Endothelial cell of umbilical vein (primary cell): ENCODE measurements at regions not wholly inside any gene's neighbourhood (a gene's known extent, or its start where the extent isn't known, plus 50 kb on each side); places are given as distances from the start of the nearest gene placed in this dataset.

ENCODE experiments used
- BruUV-seq: library from RNA; stranded (reverse); fragments of 400-500 nt; replicated peaks from 2 replicates; lab custom pipeline; 2021; lab: Mats Ljungman, UMichigan
- CTCF ChIA-PET: fragments of 300-600, 350-600 bp; sonication (Branson Sonifier 250); formaldehyde crosslinking; loops from one replicate; lab custom pipeline; 2021; ENCODE audit warnings: antibody characterized with exemption, inconsistent platforms; lab: Charles Lee
- POLR2A ChIA-PET: fragments of 300-600, 350-600 bp; sonication (Branson Sonifier 250); formaldehyde crosslinking; loops from one replicate; lab custom pipeline; 2021; ENCODE audit warnings: antibody characterized with exemption, inconsistent platforms; lab: Charles Lee
- DNase-seq: peaks from one replicate; pipeline ENCODE4 v3.0.0-alpha.2; 2011; ENCODE audit warnings: low read depth, low spot score
- FAIRE-seq: peaks from 2 replicates; lab custom pipeline; 2011; peaks lifted over from hg19 to GRCh38; lab: Jason Lieb, UNC
- H2AFZ ChIP-seq: 2 replicates; pipeline ENCODE4 v1.6.0; 2012; ENCODE audit warnings: low read depth, low read length, control low read depth, inconsistent platforms
- H3K27ac ChIP-seq: 2 replicates; pipeline ENCODE4 v1.5.1; 2011; ENCODE audit warnings: low read depth, mild to moderate bottlenecking, control low read depth, low read length, moderate library complexity; ENCODE audit not compliant: insufficient read depth
- H3K27me3 ChIP-seq, 2 experiments: 2 replicates each; pipeline versions ENCODE4 v1.6.0 to v1.6.1; 2011; ENCODE audit warnings: low read length in 2 of 2, mixed read lengths in 1 of 2; ENCODE audit not compliant: control insufficient read depth in 2 of 2, insufficient read depth in 2 of 2
- H3K36me3 ChIP-seq, 2 experiments: 2 replicates in 1 of 2; 3 replicates in 1 of 2; pipeline ENCODE4 v1.5.1; 2011; ENCODE audit warnings: low read length in 2 of 2, mild to moderate bottlenecking in 1 of 2, moderate library complexity in 1 of 2; ENCODE audit not compliant: control insufficient read depth in 2 of 2, insufficient read depth in 2 of 2; ENCODE audit errors: extremely low read depth in 1 of 2
- H3K4me1 ChIP-seq: 3 replicates; pipeline ENCODE4 v1.5.1; 2011; ENCODE audit warnings: mild to moderate bottlenecking, low read length; ENCODE audit not compliant: control insufficient read depth, insufficient read depth; ENCODE audit errors: extremely low read depth
- H3K4me2 ChIP-seq: 2 replicates; pipeline ENCODE4 v1.6.1; 2011; ENCODE audit warnings: low read length, control low read depth, mixed read lengths; ENCODE audit not compliant: insufficient read depth
- H3K4me3 ChIP-seq, 3 experiments: fragments of 200-600 bp in 1 of 3; sonication (generic), shearing (Covaris generic) in 1 of 3; replicated peaks in 1 of 3; 2 replicates each; pipeline ENCODE4 v1.5.1; 2011 to 2016; ENCODE audit warnings: control low read depth in 3 of 3, low read length in 3 of 3, mild to moderate bottlenecking in 2 of 3, inconsistent platforms in 1 of 3, low read depth in 1 of 3, moderate library complexity in 1 of 3; ENCODE audit not compliant: insufficient read depth in 1 of 3
- H3K79me2 ChIP-seq: 2 replicates; pipeline ENCODE4 v1.6.0; 2012; ENCODE audit warnings: low read length, inconsistent platforms; ENCODE audit not compliant: control insufficient read depth, insufficient read depth
- H3K9ac ChIP-seq: replicated peaks from 2 replicates; pipeline ENCODE3; 2011; ENCODE audit warnings: low read length, control low read depth; ENCODE audit not compliant: insufficient read depth; ENCODE audit errors: extremely low read depth
- H3K9me1 ChIP-seq: replicated peaks from 3 replicates; pipeline ENCODE4 v1.6.0; 2011; ENCODE audit warnings: mild to moderate bottlenecking, low read length; ENCODE audit not compliant: control insufficient read depth, insufficient read depth; ENCODE audit errors: extremely low read depth
- H3K9me3 ChIP-seq: replicated peaks from 2 replicates; pipeline ENCODE4 v1.5.1; 2012; ENCODE audit warnings: low read length, inconsistent platforms; ENCODE audit not compliant: control insufficient read depth, insufficient read depth
- H4K20me1 ChIP-seq: replicated peaks from 2 replicates; pipeline ENCODE3; 2011; ENCODE audit warnings: mild to moderate bottlenecking, low read length; ENCODE audit not compliant: control insufficient read depth, insufficient read depth; ENCODE audit errors: extremely low read depth
- CTCF ChIP-seq, 2 donors: IDR thresholded peaks; 1 replicate in 1 of 2; 2 replicates in 1 of 2; pipeline ENCODE4 v1.5.1; 2011; ENCODE audit warnings: low read length in 2 of 2, mild to moderate bottlenecking in 2 of 2, moderate library complexity in 2 of 2, control low read depth in 1 of 2, inconsistent platforms in 1 of 2, low read depth in 1 of 2; ENCODE audit not compliant: insufficient read depth in 1 of 2; ENCODE audit errors: extremely low read depth in 1 of 2
- EZH2 ChIP-seq: IDR thresholded peaks from 2 replicates; pipeline ENCODE4 v1.6.1; 2012; ENCODE audit warnings: borderline replicate concordance, low read depth, mild to moderate bottlenecking, moderate library complexity, low read length, inconsistent platforms; ENCODE audit not compliant: severe bottlenecking
- FOS ChIP-seq: IDR thresholded peaks from 2 replicates; pipeline ENCODE4 v1.6.1; 2011; ENCODE audit warnings: mild to moderate bottlenecking, low read length, moderate library complexity, borderline replicate concordance; ENCODE audit not compliant: insufficient read depth
- GATA2 ChIP-seq: IDR thresholded peaks from 2 replicates; pipeline ENCODE4 v1.7.0; 2011; ENCODE audit warnings: low read depth, mild to moderate bottlenecking, moderate library complexity, mixed read lengths, low read length; ENCODE audit not compliant: insufficient read length, insufficient read depth
- JUN ChIP-seq: IDR thresholded peaks from 2 replicates; pipeline ENCODE4 v1.6.1; 2011; ENCODE audit warnings: borderline replicate concordance, low read depth; ENCODE audit not compliant: insufficient read length, insufficient read depth
- MAX ChIP-seq: IDR thresholded peaks from 2 replicates; pipeline ENCODE4 v1.6.1; 2011; ENCODE audit not compliant: insufficient read depth, insufficient read length
- MYC ChIP-seq: IDR thresholded peaks from one replicate; pipeline ENCODE4 v1.6.1; 2011; ENCODE audit warnings: mild to moderate bottlenecking, low read depth, low read length
- POLR2A ChIP-seq: IDR thresholded peaks from 2 replicates; pipeline ENCODE4 v1.6.1; 2012; ENCODE audit warnings: low read depth, mild to moderate bottlenecking, control low read depth, low read length
- POLR2AphosphoS5 ChIP-seq: IDR thresholded peaks from 2 replicates; pipeline ENCODE4 v1.6.1; 2012; ENCODE audit warnings: low read depth, mild to moderate bottlenecking, control low read depth, low read length, moderate library complexity; ENCODE audit not compliant: insufficient read depth
- dilution Hi-C: fragments of 300-500 bp; cut with MboI; formaldehyde crosslinking; loops from one replicate; pipeline ENCODE4 v1.15.0; 2019; ENCODE audit warnings: low sequenced_read_pairs; ENCODE audit not compliant: extremely low pct_ligation_motif_present
- intact Hi-C: fragments of 100-400 bp; cut with micrococcal nuclease; formaldehyde crosslinking; loops from one replicate; pipeline ENCODE4 v1.10.0; 2022

GRCh38 chr12:131610891-131611290 is 100.0 kb upstream of the SFSWAP start:
- no peaks in the 10 kb centered on the region for H3K4me1 ChIP-seq
- FAIRE-seq (no peak), DNase-seq (no peak)
- no peaks in the 10 kb centered on the region for H3K79me2 ChIP-seq
- no peak overlapping the region for H3K9ac ChIP-seq
- ChIA-PET POLR2A (no interaction called here), CTCF (no interaction called here)
- H2AFZ ChIP-seq: no peak overlapping the region
- no peaks in the 10 kb centered on the region for H4K20me1 ChIP-seq
- H3K27me3 ChIP-seq: no peaks in the 10 kb centered on the region
- no TSS peak for BruUV-seq
- no peaks in the 10 kb centered on the region for H3K36me3 ChIP-seq
- intact Hi-C loops (no loop called here), dilution Hi-C loops (no loop called here)
- TF ChIP-seq GATA2 (no peak), JUN (no peak), MYC (no peak), POLR2A (no peak), EZH2 (no peak), POLR2AphosphoS5 (no peak), CTCF (IDR thresholded peaks at IDR 0.05; ENCODE audit: extremely low read depth in 1 of 2, insufficient read depth in 1 of 2, low read depth in 1 of 2, low read length in 2 of 2) (no peak), FOS (no peak), MAX (no peak)
- H3K9me1 ChIP-seq: no peaks in the 10 kb centered on the region
- H3K4me3 ChIP-seq: no peak overlapping the region
- no peak overlapping the region for H3K27ac ChIP-seq
- no peaks in the 10 kb centered on the region for H3K9me3 ChIP-seq
- no peak overlapping the region for H3K4me2 ChIP-seq
